A549 (cell line): ENCODE measurements at regions not wholly inside any gene's neighbourhood (a gene's known extent, or its start where the extent isn't known, plus 50 kb on each side); places are given as distances from the start of the nearest gene placed in this dataset.

ENCODE experiments used
- JUN ChIP-seq, 2 experiments: fragments of >200 bp; sonication (Bioruptor Twin); formaldehyde crosslinking; IDR thresholded peaks; 2 replicates in 1 of 2; 3 replicates in 1 of 2; pipeline ENCODE4 v1.6.1; 2016 to 2017
- POLR2A ChIP-seq: IDR thresholded peaks from 2 replicates; pipeline ENCODE4 v1.6.1; 2012; ENCODE audit warnings: mild to moderate bottlenecking, low read length

- TF ChIP-seq JUN (IDR thresholded peaks at IDR 0.05) (no peak), POLR2A (no peak)
These were observed 104.6 kb downstream of the TFAP2A start for GRCh38 chr6:10310330-10310653.
